ENCODE measurements at regions not wholly inside any gene's neighbourhood (a gene's known extent, or its start where the extent isn't known, plus 50 kb on each side); places are given as distances from the start of the nearest gene placed in this dataset.
"Not testable (repeated sequence)": the region's sequence is repeated elsewhere in the genome, so short reads cannot be mapped to it uniquely, and the experiment has no call there.

- H3K4me3 Mint-ChIP-seq: no peak overlapping the region
- H3K36me3 Mint-ChIP-seq: no peaks in the 10 kb centered on the region
- H3K9me3 Mint-ChIP-seq: peaks cover 0 to 13% (median 7%) of the 10 kb centered on the region in 3 donors
- H3K27ac Mint-ChIP-seq: no peak overlapping the region
- no peaks in the 10 kb centered on the region for H3K27me3 Mint-ChIP-seq
- no peaks in the 10 kb centered on the region for H3K4me1 Mint-ChIP-seq
Observed at GRCh38 chr7:81232084-81232799, 313.4 kb upstream of the SEMA3C start.

GRCh38 chr7:81231301-81231838 is 312.5 kb upstream of the SEMA3C start:
- no peaks in the 10 kb centered on the region for H3K36me3 Mint-ChIP-seq
- H3K9me3 Mint-ChIP-seq: peaks cover 0 to 13% (median 7%) of the 10 kb centered on the region in 3 donors
- no peak overlapping the region for H3K4me3 Mint-ChIP-seq
- no peaks in the 10 kb centered on the region for H3K4me1 Mint-ChIP-seq
- H3K27ac Mint-ChIP-seq: no peak overlapping the region
- H3K27me3 Mint-ChIP-seq: no peaks in the 10 kb centered on the region

GRCh38 chr7:81226234-81226633 is 307.4 kb upstream of the SEMA3C start:
- no peak overlapping the region for H3K27ac Mint-ChIP-seq
- H3K4me3 Mint-ChIP-seq: no peak overlapping the region
- peaks cover 0 to 33% (median 13%) of the 10 kb centered on the region in 3 donors for H3K9me3 Mint-ChIP-seq
- H3K27me3 Mint-ChIP-seq: no peaks in the 10 kb centered on the region
- H3K36me3 Mint-ChIP-seq: no peaks in the 10 kb centered on the region
- H3K4me1 Mint-ChIP-seq: no peaks in the 10 kb centered on the region

- H3K36me3 Mint-ChIP-seq, H3K27me3 Mint-ChIP-seq, H3K27ac Mint-ChIP-seq, H3K4me3 Mint-ChIP-seq, H3K4me1 Mint-ChIP-seq: not testable (repeated sequence)
- peaks cover 0 to 19% (median 12%) of the 10 kb centered on the region in 3 donors for H3K9me3 Mint-ChIP-seq
Observed at GRCh38 chr7:81222692-81223091, 303.8 kb upstream of the SEMA3C start.

GRCh38 chr7:81221527-81222217 is 302.8 kb upstream of the SEMA3C start:
- Mint-ChIP-seq H3K4me3 (no peak overlapping the region), H3K9me3 (peaks cover 0 to 19% (median 11%) of the 10 kb centered on the region in 3 donors), H3K27me3 (no peaks in the 10 kb centered on the region), H3K4me1 (no peaks in the 10 kb centered on the region), H3K27ac (no peak overlapping the region), H3K36me3 (no peaks in the 10 kb centered on the region)

GRCh38 chr7:81218480-81219106 is 299.7 kb upstream of the SEMA3C start:
- Mint-ChIP-seq H3K36me3 (no peaks in the 10 kb centered on the region), H3K4me1 (no peaks in the 10 kb centered on the region), H3K27ac (no peak overlapping the region), H3K27me3 (no peaks in the 10 kb centered on the region), H3K4me3 (no peak overlapping the region), H3K9me3 (peaks cover 2 to 12% (median 10%) of the 10 kb centered on the region in 3 donors)

- Mint-ChIP-seq H3K27ac (no peak overlapping the region), H3K4me1 (no peaks in the 10 kb centered on the region), H3K36me3 (no peaks in the 10 kb centered on the region), H3K4me3 (no peak overlapping the region), H3K27me3 (no peaks in the 10 kb centered on the region), H3K9me3 (peaks cover 0 to 5% (median 2%) of the 10 kb centered on the region in 3 donors)
Observed at GRCh38 chr7:81213394-81213793, 294.5 kb upstream of the SEMA3C start.

GRCh38 chr7:81211934-81212320 is 293.1 kb upstream of the SEMA3C start:
- H3K27me3 Mint-ChIP-seq: no peaks in the 10 kb centered on the region
- H3K27ac Mint-ChIP-seq: no peak overlapping the region
- H3K9me3 Mint-ChIP-seq: peaks cover under 1 to 5% (median 2%) of the 10 kb centered on the region in 3 donors
- no peaks in the 10 kb centered on the region for H3K36me3 Mint-ChIP-seq
- H3K4me1 Mint-ChIP-seq: no peaks in the 10 kb centered on the region
- no peak overlapping the region for H3K4me3 Mint-ChIP-seq

- H3K27me3 Mint-ChIP-seq: no peaks in the 10 kb centered on the region
- H3K4me1 Mint-ChIP-seq: no peaks in the 10 kb centered on the region
- peaks cover 2 to 7% (median 5%) of the 10 kb centered on the region in 3 donors for H3K9me3 Mint-ChIP-seq
- no peak overlapping the region for H3K27ac Mint-ChIP-seq
- no peaks in the 10 kb centered on the region for H3K36me3 Mint-ChIP-seq
- no peak overlapping the region for H3K4me3 Mint-ChIP-seq
Observed at GRCh38 chr7:81211204-81211933, 292.5 kb upstream of the SEMA3C start.

GRCh38 chr7:81210137-81211064 is 291.6 kb upstream of the SEMA3C start:
- no peak overlapping the region for H3K4me3 Mint-ChIP-seq
- H3K27me3 Mint-ChIP-seq: no peaks in the 10 kb centered on the region
- no peaks in the 10 kb centered on the region for H3K4me1 Mint-ChIP-seq
- H3K9me3 Mint-ChIP-seq: peaks cover 4 to 7% (median 5%) of the 10 kb centered on the region in 3 donors
- H3K27ac Mint-ChIP-seq: no peak overlapping the region
- H3K36me3 Mint-ChIP-seq: no peaks in the 10 kb centered on the region

- no peaks in the 10 kb centered on the region for H3K36me3 Mint-ChIP-seq
- H3K27ac Mint-ChIP-seq: no peak overlapping the region
- no peaks in the 10 kb centered on the region for H3K4me1 Mint-ChIP-seq
- no peak overlapping the region for H3K4me3 Mint-ChIP-seq
- no peaks in the 10 kb centered on the region for H3K27me3 Mint-ChIP-seq
- peaks cover 4 to 7% (median 4%) of the 10 kb centered on the region in 3 donors for H3K9me3 Mint-ChIP-seq
Observed at GRCh38 chr7:81209059-81209458, 290.2 kb upstream of the SEMA3C start.

GRCh38 chr7:81207801-81208200 is 288.9 kb upstream of the SEMA3C start:
- no peaks in the 10 kb centered on the region for H3K36me3 Mint-ChIP-seq
- H3K4me3 Mint-ChIP-seq: no peak overlapping the region
- H3K4me1 Mint-ChIP-seq: no peaks in the 10 kb centered on the region
- no peak overlapping the region for H3K27ac Mint-ChIP-seq
- peaks cover 4 to 7% (median 4%) of the 10 kb centered on the region in 3 donors for H3K9me3 Mint-ChIP-seq
- H3K27me3 Mint-ChIP-seq: no peaks in the 10 kb centered on the region

GRCh38 chr7:81206667-81207360 is 288.0 kb upstream of the SEMA3C start:
- no peaks in the 10 kb centered on the region for H3K36me3 Mint-ChIP-seq
- H3K4me1 Mint-ChIP-seq: no peaks in the 10 kb centered on the region
- H3K27me3 Mint-ChIP-seq: no peaks in the 10 kb centered on the region
- no peak overlapping the region for H3K27ac Mint-ChIP-seq
- no peak overlapping the region for H3K4me3 Mint-ChIP-seq
- H3K9me3 Mint-ChIP-seq: peaks cover 4 to 7% (median 4%) of the 10 kb centered on the region in 3 donors

Measured in IgD-negative memory B cell (primary cell).